Neuronal stem cell (in vitro differentiated cells): ENCODE measurements at regions not wholly inside any gene's neighbourhood (a gene's known extent, or its start where the extent isn't known, plus 50 kb on each side); places are given as distances from the start of the nearest gene placed in this dataset.
A peak's percentile ranks its signal among the peaks of the same experiment; 100 is the strongest.

Experiments
- DNase-seq: peaks from one replicate; pipeline ENCODE4 v3.0.0-alpha.2; 2013; ENCODE audit warnings: low spot score
- H2AFZ ChIP-seq: one replicate; pipeline ENCODE4 v1.6.1; 2013; ENCODE audit warnings: mild to moderate bottlenecking, low read length, inconsistent platforms
- H2AK5ac ChIP-seq: 2 replicates; pipeline ENCODE4 v1.6.1; 2013; ENCODE audit warnings: low read depth, mild to moderate bottlenecking, inconsistent platforms, low read length, moderate library complexity, mixed read lengths
- H2BK120ac ChIP-seq: 2 replicates; pipeline ENCODE4 v1.6.1; 2013; ENCODE audit warnings: low read depth, mild to moderate bottlenecking, inconsistent platforms, low read length, moderate library complexity, mixed read lengths
- H2BK12ac ChIP-seq: one replicate; pipeline ENCODE4 v1.6.1; 2013; ENCODE audit warnings: low read length, inconsistent platforms
- H2BK15ac ChIP-seq: 2 replicates; pipeline ENCODE4 v1.6.1; 2013; ENCODE audit warnings: mild to moderate bottlenecking, low read length, inconsistent platforms, mixed read lengths
- H2BK5ac ChIP-seq: one replicate; pipeline ENCODE4 v1.6.1; 2013; ENCODE audit warnings: inconsistent platforms, mild to moderate bottlenecking, low read length, moderate library complexity
- H3K14ac ChIP-seq: one replicate; pipeline ENCODE4 v1.6.1; 2013; ENCODE audit warnings: low read length, inconsistent platforms
- H3K18ac ChIP-seq: 2 replicates; pipeline ENCODE4 v1.6.1; 2013; ENCODE audit warnings: low read length, inconsistent platforms
- H3K23ac ChIP-seq: 2 replicates; pipeline ENCODE4 v1.6.1; 2013; ENCODE audit warnings: low read depth, mild to moderate bottlenecking, mixed read lengths, low read length, inconsistent platforms; ENCODE audit not compliant: poor library complexity
- H3K27ac ChIP-seq: replicated peaks from 3 replicates; pipeline ENCODE4 v1.5.1; 2013; ENCODE audit warnings: low read length, inconsistent platforms
- H3K27me3 ChIP-seq, 3 experiments: 2 replicates each; pipeline ENCODE4 v1.6.1; 2013; ENCODE audit warnings: low read length in 3 of 3, mild to moderate bottlenecking in 2 of 3, inconsistent platforms in 1 of 3, low read depth in 1 of 3, mixed read lengths in 1 of 3, moderate library complexity in 1 of 3; ENCODE audit not compliant: control insufficient read depth in 3 of 3, insufficient read depth in 3 of 3
- H3K36me3 ChIP-seq, 2 donors: replicated peaks in 1 of 2; 2 replicates each; pipeline ENCODE4 v1.6.1; 2013; ENCODE audit warnings: low read length in 2 of 2; ENCODE audit not compliant: control insufficient read depth in 2 of 2, insufficient read depth in 2 of 2
- H3K4ac ChIP-seq: 2 replicates; pipeline ENCODE4 v1.6.1; 2013; ENCODE audit warnings: inconsistent platforms, mild to moderate bottlenecking, low read length, moderate library complexity
- H3K4me1 ChIP-seq, 2 donors: 1 replicate in 1 of 2; 2 replicates in 1 of 2; pipeline ENCODE4 v1.6.1; 2013; ENCODE audit warnings: low read length in 2 of 2, low read depth in 1 of 2; ENCODE audit not compliant: control insufficient read depth in 2 of 2, insufficient read depth in 1 of 2
- H3K4me2 ChIP-seq: one replicate; pipeline ENCODE4 v1.6.1; 2013; ENCODE audit warnings: mild to moderate bottlenecking, low read length, inconsistent platforms; ENCODE audit not compliant: insufficient read depth, poor library complexity, severe bottlenecking
- H3K4me3 ChIP-seq, 2 donors: 2 replicates each; pipeline ENCODE4 v1.5.1; 2013; ENCODE audit warnings: low read length in 2 of 2, mild to moderate bottlenecking in 2 of 2, inconsistent platforms in 1 of 2, moderate library complexity in 1 of 2
- H3K79me1 ChIP-seq: one replicate; pipeline ENCODE4 v1.6.1; 2013; ENCODE audit warnings: low read depth, mild to moderate bottlenecking, inconsistent platforms, low read length, moderate library complexity
- H3K9ac ChIP-seq: one replicate; pipeline ENCODE4 v1.6.1; 2013; ENCODE audit warnings: mild to moderate bottlenecking, low read depth, low read length, inconsistent platforms; ENCODE audit not compliant: poor library complexity
- H3K9me3 ChIP-seq, 2 donors: replicated peaks in 1 of 2; 2 replicates each; pipeline versions ENCODE3 to v1.6.1; 2013; ENCODE audit warnings: low read length in 2 of 2, mild to moderate bottlenecking in 2 of 2, inconsistent platforms in 1 of 2, low read depth in 1 of 2, mixed read lengths in 1 of 2, moderate library complexity in 1 of 2; ENCODE audit not compliant: control insufficient read depth in 2 of 2, insufficient read depth in 1 of 2
- H4K8ac ChIP-seq: one replicate; pipeline ENCODE4 v1.6.1; 2013; ENCODE audit warnings: low read depth, mild to moderate bottlenecking, inconsistent platforms, low read length, moderate library complexity
- H4K91ac ChIP-seq: one replicate; pipeline ENCODE4 v1.6.1; 2013; ENCODE audit warnings: low read length, low read depth, mild to moderate bottlenecking, inconsistent platforms; ENCODE audit not compliant: poor library complexity
- WGBS, 2 donors: extraction: QIAGEN DNeasy Blood & Tissue Kit; methylation state at CpG; one replicate each; pipeline ENCODE4 v1.1.7; 2013; ENCODE audit warnings: missing lambda C conversion rate in 2 of 2, mixed read lengths in 1 of 2; ENCODE audit not compliant: insufficient read length in 2 of 2, insufficient replicate concordance in 1 of 2; ENCODE audit errors: extremely low coverage in 2 of 2; 5-methylcytosine and 5-hydroxymethylcytosine counted together

DNA sequence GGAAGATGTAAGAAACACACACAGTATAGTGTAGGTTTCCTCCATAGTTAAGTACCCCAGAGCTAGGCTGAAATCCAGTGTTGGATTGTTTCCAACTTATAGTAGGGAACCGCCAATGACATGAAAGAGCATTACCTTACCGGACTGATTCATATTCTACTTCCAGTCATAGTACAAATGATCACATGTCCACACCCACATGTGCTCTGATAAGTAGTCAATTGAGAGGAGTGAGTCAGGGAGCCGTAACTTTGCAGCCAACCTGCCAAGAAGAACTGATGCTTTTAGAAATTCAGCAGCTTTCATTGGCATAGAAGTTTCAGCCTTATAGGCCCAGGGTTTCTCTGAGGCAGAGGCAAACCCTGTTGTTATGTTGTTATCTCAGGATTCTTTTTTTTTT is 240.6 kb downstream of the ETS1 start:
- no peak overlapping the region for H2AK5ac ChIP-seq
- no peak overlapping the region for H3K4me2 ChIP-seq
- H2AFZ ChIP-seq, result no peak overlapping the region
- H3K18ac ChIP-seq, result no peak overlapping the region
- H3K9me3 ChIP-seq, result no peaks in the 10 kb centered on the region
- no peak for DNase-seq
- H2BK12ac ChIP-seq, result no peak overlapping the region
- H3K27me3 ChIP-seq, result no peaks in the 10 kb centered on the region
- H3K36me3 ChIP-seq, result no peaks in the 10 kb centered on the region
- H3K4me3 ChIP-seq, result no peak overlapping the region
- H3K9ac ChIP-seq, result no peak overlapping the region
- no peak overlapping the region for H4K91ac ChIP-seq
- no peak overlapping the region for H4K8ac ChIP-seq
- H2BK15ac ChIP-seq, result no peak overlapping the region
- H3K4ac ChIP-seq, result no peak overlapping the region
- H2BK120ac ChIP-seq, result no peak overlapping the region
- H2BK5ac ChIP-seq, result no peak overlapping the region
- H3K79me1 ChIP-seq, result no peaks in the 10 kb centered on the region
- no peak overlapping the region for H3K14ac ChIP-seq
- no peak overlapping the region for H3K23ac ChIP-seq
- H3K27ac ChIP-seq, result no peak overlapping the region
- no CpG with 5 or more reads among the region's 3 CpGs for WGBS, 2 donors
- peaks cover 2 to 15% of the 10 kb centered on the region in 2 donors for H3K4me1 ChIP-seq

DNA sequence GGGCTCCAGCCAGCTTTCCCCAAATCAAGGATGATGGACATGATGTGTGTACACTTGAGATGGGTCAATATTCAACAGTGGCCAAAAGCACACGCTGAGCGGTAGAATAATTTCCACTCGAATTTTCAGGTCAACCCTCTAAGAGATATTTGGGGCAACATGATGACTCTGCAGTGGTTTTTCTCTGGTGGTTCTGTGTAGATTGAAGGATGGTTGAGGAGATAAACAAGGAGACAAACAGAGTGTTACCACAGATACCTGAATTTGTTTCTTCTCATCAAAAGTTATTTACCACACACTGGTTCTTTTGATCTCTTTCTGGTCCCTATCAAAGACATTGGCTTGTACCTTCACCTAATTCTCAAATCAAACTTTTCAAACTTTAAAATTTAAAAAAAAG is 242.0 kb downstream of the ETS1 start:
- Histone ChIP-seq H3K36me3 (no peaks in the 10 kb centered on the region), H2AFZ (no peak overlapping the region)

DNA sequence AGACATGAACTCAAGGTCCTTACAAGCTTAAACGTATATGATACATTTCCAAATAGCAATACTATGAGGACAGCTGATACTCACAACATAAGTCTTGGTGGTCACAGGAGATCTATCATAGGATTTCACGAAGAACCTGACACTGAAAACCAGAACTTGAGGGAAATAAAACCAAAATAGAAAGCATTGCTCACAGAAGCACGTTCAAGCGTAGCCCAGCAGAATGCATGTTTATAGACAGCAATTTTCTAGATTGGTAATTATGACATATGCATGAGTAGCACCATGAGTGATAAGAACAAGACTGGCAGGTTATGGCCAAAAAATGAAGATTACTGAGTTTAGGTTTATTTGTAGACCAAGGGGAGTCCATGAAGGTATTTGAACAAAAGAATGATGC is 243.5 kb downstream of the ETS1 start:
- no CpG with 5 or more reads among the region's 4 CpGs for WGBS, 2 donors
- Histone ChIP-seq H3K4me1 (peaks cover 2 to 22% of the 10 kb centered on the region in 2 donors), H3K14ac (no peak overlapping the region), H3K27me3 (no peaks in the 10 kb centered on the region), H2BK15ac (no peak overlapping the region), H3K4ac (no peak overlapping the region), H2BK12ac (no peak overlapping the region), H3K27ac (no peak overlapping the region), H3K4me2 (no peak overlapping the region), H3K9ac (no peak overlapping the region), H4K91ac (no peak overlapping the region), H2AK5ac (no peak overlapping the region), H4K8ac (no peak overlapping the region), H3K79me1 (no peaks in the 10 kb centered on the region), H2BK120ac (no peak overlapping the region), H3K4me3 (no peak overlapping the region), H3K36me3 (no peaks in the 10 kb centered on the region), H3K9me3 (no peaks in the 10 kb centered on the region), H3K18ac (no peak overlapping the region), H3K23ac (no peak overlapping the region), H2AFZ (no peak overlapping the region), H2BK5ac (no peak overlapping the region)
- no peak for DNase-seq

More for the DNA sequence above, 242.0 kb downstream of the ETS1 start:
- no peak for DNase-seq
- Histone ChIP-seq H3K27ac (no peak overlapping the region), H2AK5ac (no peak overlapping the region), H4K8ac (no peak overlapping the region), H2BK120ac (no peak overlapping the region), H3K4me1 (peaks cover 2 to 22% of the 10 kb centered on the region in 2 donors), H2BK15ac (no peak overlapping the region), H3K4me3 (no peak overlapping the region), H2BK5ac (no peak overlapping the region), H3K23ac (no peak overlapping the region), H3K27me3 (no peaks in the 10 kb centered on the region), H3K9me3 (no peaks in the 10 kb centered on the region), H3K9ac (no peak overlapping the region), H3K18ac (no peak overlapping the region), H4K91ac (no peak overlapping the region), H2BK12ac (no peak overlapping the region), H3K14ac (no peak overlapping the region), H3K4ac (no peak overlapping the region), H3K79me1 (no peaks in the 10 kb centered on the region), H3K4me2 (no peak overlapping the region)
- WGBS, 2 donors, result no CpG with 5 or more reads among the region's 3 CpGs

GRCh38 chr11:128343135-128343514 is 244.2 kb downstream of the ETS1 start:
- Histone ChIP-seq H3K36me3 (no peaks in the 10 kb centered on the region), H2BK12ac (no peak overlapping the region), H2AK5ac (no peak overlapping the region), H3K4me2 (no peak overlapping the region), H2BK120ac (no peak overlapping the region), H4K8ac (no peak overlapping the region), H3K9ac (no peak overlapping the region), H4K91ac (no peak overlapping the region), H3K9me3 (no peaks in the 10 kb centered on the region), H2AFZ (peak overlapping the region; percentile 19), H2BK5ac (no peak overlapping the region), H3K4me3 (no peak overlapping the region), H3K4me1 (peaks cover 2 to 22% of the 10 kb centered on the region in 2 donors), H3K14ac (no peak overlapping the region), H3K27ac (no peak overlapping the region), H3K4ac (no peak overlapping the region), H2BK15ac (no peak overlapping the region), H3K18ac (no peak overlapping the region), H3K79me1 (no peaks in the 10 kb centered on the region), H3K27me3 (no peaks in the 10 kb centered on the region), H3K23ac (no peak overlapping the region)
- no peak for DNase-seq
- no CpG with 5 or more reads among the region's 2 CpGs for WGBS, 2 donors
